Caco-2 (cell line): ENCODE measurements at regions not wholly inside any gene's neighbourhood (a gene's known extent, or its start where the extent isn't known, plus 50 kb on each side); places are given as distances from the start of the nearest gene placed in this dataset.

Source experiments
- BruUV-seq: library from RNA; stranded (reverse); fragments of 400-500 nt; replicated peaks from 2 replicates; lab custom pipeline; 2021; lab: Mats Ljungman, UMichigan
- CTCF ChIA-PET: fragments of 300-600 bp; sonication (Branson Sonifier 250); formaldehyde crosslinking; loops from one replicate; lab custom pipeline; 2022; ENCODE audit warnings: antibody characterized with exemption; lab: Charles Lee
- POLR2A ChIA-PET: fragments of 300-600 bp; sonication (Branson Sonifier 250); formaldehyde crosslinking; loops from one replicate; lab custom pipeline; 2022; ENCODE audit warnings: antibody characterized with exemption; lab: Charles Lee
- DNase-seq, 2 experiments: peaks; one replicate each; pipeline versions ENCODE4 v3.0.0 to v3.0.0-alpha.2; 2020 to 2022
- H3K27me3 ChIP-seq: replicated peaks from 2 replicates; pipeline ENCODE4 v1.6.0; 2011; ENCODE audit warnings: low read length; ENCODE audit not compliant: control insufficient read depth, insufficient read depth
- H3K36me3 ChIP-seq: 2 replicates; pipeline ENCODE4 v1.5.1; 2011; ENCODE audit warnings: low read length; ENCODE audit not compliant: control insufficient read depth, insufficient read depth
- H3K4me1 ChIP-seq: fragments of 250-450 bp; sonication (Bioruptor Pico); 2 replicates; pipeline ENCODE4 v1.5.1; 2020; ENCODE audit warnings: mild to moderate bottlenecking
- H3K4me3 ChIP-seq: 2 replicates; pipeline ENCODE4 v1.5.1; 2011; ENCODE audit warnings: low read depth, mild to moderate bottlenecking, control low read depth, low read length
- H3K9me3 ChIP-seq: fragments of 250-450 bp; sonication (Bioruptor Pico); 2 replicates; pipeline ENCODE4 v1.5.1; 2020; ENCODE audit warnings: mild to moderate bottlenecking, moderate library complexity
- H3K27ac Mint-ChIP-seq: one replicate; pipeline ENCODE4 v1.8.0; 2022; ENCODE audit warnings: mixed read lengths; ENCODE audit not compliant: unreplicated experiment
- H3K27me3 Mint-ChIP-seq: one replicate; pipeline ENCODE4 v1.8.0; 2022; ENCODE audit warnings: mixed read lengths; ENCODE audit not compliant: insufficient read depth, unreplicated experiment
- H3K36me3 Mint-ChIP-seq: one replicate; pipeline ENCODE4 v1.8.0; 2022; ENCODE audit warnings: mild to moderate bottlenecking, mixed read lengths; ENCODE audit not compliant: insufficient read depth, unreplicated experiment
- H3K4me1 Mint-ChIP-seq: one replicate; pipeline ENCODE4 v1.8.0; 2022; ENCODE audit warnings: low read depth, mixed read lengths; ENCODE audit not compliant: unreplicated experiment
- H3K4me3 Mint-ChIP-seq: one replicate; pipeline ENCODE4 v1.8.0; 2022; ENCODE audit warnings: mild to moderate bottlenecking, moderate library complexity, mixed read lengths; ENCODE audit not compliant: unreplicated experiment
- H3K9me3 Mint-ChIP-seq: one replicate; pipeline ENCODE4 v1.8.0; 2022; ENCODE audit warnings: mixed read lengths; ENCODE audit not compliant: unreplicated experiment
- intact Hi-C: fragments of 100-400 bp; cut with micrococcal nuclease; formaldehyde crosslinking; loops from one replicate; pipeline ENCODE4 v1.10.0; 2022; ENCODE audit not compliant: unreplicated experiment
- TF ChIP-seq, protein P1 (sequence below), 2 experiments: fragments of 200-600 bp in 1 of 2; IDR thresholded peaks; 1 replicate in 1 of 2; 2 replicates in 1 of 2; pipeline versions ENCODE4 v1.5.1 to v1.8.0; 2011 to 2022; ENCODE audit warnings: antibody characterized with exemption in 1 of 2, control low read depth in 1 of 2, inconsistent platforms in 1 of 2, low read depth in 1 of 2, low read length in 1 of 2, mild to moderate bottlenecking in 1 of 2, moderate library complexity in 1 of 2; ENCODE audit not compliant: insufficient read depth in 1 of 2, severe bottlenecking in 1 of 2, unreplicated experiment in 1 of 2

DNA sequence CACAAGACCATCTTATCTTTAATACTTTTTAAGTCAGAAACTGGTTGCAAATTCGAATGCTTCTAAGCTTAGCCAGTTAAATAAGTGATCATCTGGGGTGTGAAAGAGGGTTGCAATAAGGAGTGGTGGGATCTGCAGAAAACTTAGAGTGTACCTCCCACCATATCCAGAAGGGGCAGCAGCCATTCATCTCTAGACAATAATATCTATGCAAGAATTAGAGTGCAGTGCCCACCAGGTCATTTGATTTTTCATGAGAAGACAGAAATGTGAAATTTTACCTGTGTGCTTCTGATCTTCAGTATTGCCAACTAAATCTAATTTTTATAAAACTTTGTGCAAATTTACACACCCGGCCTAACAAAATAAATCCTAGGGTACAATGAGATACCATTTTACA, 127.2 kb upstream of the SP4 start:
- no peaks in the 10 kb centered on the region for H3K27me3 Mint-ChIP-seq
- ChIA-PET CTCF (no interaction called here), POLR2A (no interaction called here)
- no peak overlapping the region for H3K4me3 Mint-ChIP-seq
- intact Hi-C loops = no loop called here
- DNase-seq = peak in 1 of 2 experiments; percentile 33
- H3K27me3 ChIP-seq = no peaks in the 10 kb centered on the region
- no peak overlapping the region for H3K27ac Mint-ChIP-seq
- BruUV-seq = no TSS peak
- no peak overlapping the region for H3K4me3 ChIP-seq
- no peaks in the 10 kb centered on the region for H3K36me3 Mint-ChIP-seq
- no peaks in the 10 kb centered on the region for H3K9me3 Mint-ChIP-seq
- no peaks in the 10 kb centered on the region for H3K36me3 ChIP-seq
- no peaks in the 10 kb centered on the region for H3K4me1 ChIP-seq
- TF ChIP-seq, protein P1, sequence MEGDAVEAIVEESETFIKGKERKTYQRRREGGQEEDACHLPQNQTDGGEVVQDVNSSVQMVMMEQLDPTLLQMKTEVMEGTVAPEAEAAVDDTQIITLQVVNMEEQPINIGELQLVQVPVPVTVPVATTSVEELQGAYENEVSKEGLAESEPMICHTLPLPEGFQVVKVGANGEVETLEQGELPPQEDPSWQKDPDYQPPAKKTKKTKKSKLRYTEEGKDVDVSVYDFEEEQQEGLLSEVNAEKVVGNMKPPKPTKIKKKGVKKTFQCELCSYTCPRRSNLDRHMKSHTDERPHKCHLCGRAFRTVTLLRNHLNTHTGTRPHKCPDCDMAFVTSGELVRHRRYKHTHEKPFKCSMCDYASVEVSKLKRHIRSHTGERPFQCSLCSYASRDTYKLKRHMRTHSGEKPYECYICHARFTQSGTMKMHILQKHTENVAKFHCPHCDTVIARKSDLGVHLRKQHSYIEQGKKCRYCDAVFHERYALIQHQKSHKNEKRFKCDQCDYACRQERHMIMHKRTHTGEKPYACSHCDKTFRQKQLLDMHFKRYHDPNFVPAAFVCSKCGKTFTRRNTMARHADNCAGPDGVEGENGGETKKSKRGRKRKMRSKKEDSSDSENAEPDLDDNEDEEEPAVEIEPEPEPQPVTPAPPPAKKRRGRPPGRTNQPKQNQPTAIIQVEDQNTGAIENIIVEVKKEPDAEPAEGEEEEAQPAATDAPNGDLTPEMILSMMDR (IDR thresholded peaks at IDR 0.05; ENCODE audit: insufficient read depth in 1 of 2, low read depth in 1 of 2, low read length in 1 of 2, severe bottlenecking in 1 of 2, unreplicated experiment in 1 of 2) = peak in 1 of 2 experiments; percentile 35
- no peaks in the 10 kb centered on the region for H3K9me3 ChIP-seq
- H3K4me1 Mint-ChIP-seq = no peaks in the 10 kb centered on the region

DNA sequence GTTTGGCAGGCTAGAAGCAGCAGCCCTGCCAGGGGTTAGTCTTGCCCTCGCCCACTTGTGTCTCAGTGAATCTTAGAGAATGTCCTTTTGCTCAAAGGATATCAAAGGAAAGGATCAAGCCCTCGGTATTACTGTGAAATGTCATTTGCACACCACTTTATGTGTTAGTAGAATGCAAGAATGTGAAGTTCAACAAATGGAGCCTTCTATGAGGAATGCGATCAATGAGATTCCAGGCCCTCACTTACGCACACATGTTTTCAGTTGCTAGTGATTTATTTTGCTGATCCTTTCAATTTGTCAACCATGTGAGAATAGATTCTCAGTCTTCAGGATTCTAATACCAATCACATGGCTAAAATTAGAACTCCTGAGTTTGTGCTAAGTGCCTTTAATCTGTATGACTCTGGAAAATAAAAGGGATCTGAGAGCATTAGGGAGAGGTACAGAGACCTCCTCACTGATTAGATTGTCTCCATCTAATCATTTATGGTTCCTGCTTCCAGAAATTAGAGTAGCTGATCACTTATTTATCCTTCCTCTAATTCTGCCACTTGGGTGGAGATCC, 123.0 kb upstream of the SP4 start:
- H3K4me1 Mint-ChIP-seq = no peaks in the 10 kb centered on the region
- H3K4me3 Mint-ChIP-seq = no peak overlapping the region
- no peaks in the 10 kb centered on the region for H3K36me3 Mint-ChIP-seq
- no peak for DNase-seq
- Histone ChIP-seq H3K4me3 (no peak overlapping the region), H3K27me3 (no peaks in the 10 kb centered on the region), H3K36me3 (no peaks in the 10 kb centered on the region), H3K9me3 (peaks cover 16% of the 10 kb centered on the region), H3K4me1 (no peaks in the 10 kb centered on the region)
- intact Hi-C loops = no loop called here
- H3K9me3 Mint-ChIP-seq = peaks cover 14% of the 10 kb centered on the region
- H3K27ac Mint-ChIP-seq = no peak overlapping the region
- no TSS peak for BruUV-seq
- no peaks in the 10 kb centered on the region for H3K27me3 Mint-ChIP-seq
- TF ChIP-seq, protein P1 (IDR thresholded peaks at IDR 0.05; ENCODE audit: insufficient read depth in 1 of 2, low read depth in 1 of 2, low read length in 1 of 2, severe bottlenecking in 1 of 2, unreplicated experiment in 1 of 2) = no peak
- POLR2A ChIA-PET = no interaction called here
- CTCF ChIA-PET = no interaction called here

DNA sequence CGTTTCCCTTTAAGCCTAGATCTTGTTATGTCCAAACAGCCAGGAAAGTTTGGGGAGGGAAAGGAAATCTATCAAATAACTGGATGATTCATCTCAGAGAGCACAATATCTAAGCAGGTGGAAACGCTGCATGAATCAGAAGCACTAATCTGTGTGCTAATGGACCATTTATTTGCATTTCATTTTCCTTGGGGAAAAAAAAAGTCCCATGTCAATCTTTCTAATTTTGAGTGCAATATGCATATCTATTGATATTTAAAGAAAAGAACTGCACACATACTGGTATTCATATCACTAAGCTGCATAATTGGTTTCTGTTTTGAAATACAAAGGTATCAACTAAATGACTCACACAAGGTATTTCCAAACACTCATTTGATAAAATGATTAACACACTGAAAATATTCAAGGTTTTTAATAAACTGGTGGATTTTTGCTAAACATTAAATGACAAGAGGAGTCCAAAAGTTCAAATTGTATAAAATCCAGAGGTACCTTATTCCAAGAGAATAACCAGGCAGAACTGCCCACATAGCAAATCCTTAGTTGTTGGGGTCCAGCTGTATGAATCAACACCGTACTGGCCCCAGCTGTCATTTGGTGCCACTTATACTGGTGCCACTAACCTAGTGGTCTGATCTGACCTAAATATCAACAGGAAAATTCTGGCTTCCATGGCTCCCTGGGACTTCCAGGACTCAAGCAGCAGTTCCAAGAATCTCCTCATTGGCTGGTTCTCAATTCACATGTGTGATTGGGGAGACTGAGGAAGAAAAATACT, 122.2 kb upstream of the SP4 start:
- CTCF ChIA-PET = no interaction called here
- no peak for DNase-seq

More for the DNA sequence above, 122.2 kb upstream of the SP4 start:
- Mint-ChIP-seq H3K4me1 (no peaks in the 10 kb centered on the region), H3K36me3 (no peaks in the 10 kb centered on the region), H3K4me3 (no peak overlapping the region), H3K9me3 (peaks cover 18% of the 10 kb centered on the region), H3K27ac (no peak overlapping the region), H3K27me3 (no peaks in the 10 kb centered on the region)
- Histone ChIP-seq H3K4me3 (no peak overlapping the region), H3K27me3 (no peaks in the 10 kb centered on the region), H3K4me1 (no peaks in the 10 kb centered on the region), H3K36me3 (no peaks in the 10 kb centered on the region), H3K9me3 (peaks cover 16% of the 10 kb centered on the region)
- TF ChIP-seq, protein P1 (IDR thresholded peaks at IDR 0.05; ENCODE audit: insufficient read depth in 1 of 2, low read depth in 1 of 2, low read length in 1 of 2, severe bottlenecking in 1 of 2, unreplicated experiment in 1 of 2) = no peak
- POLR2A ChIA-PET = no interaction called here
- intact Hi-C loops = no loop called here
- no TSS peak for BruUV-seq
